Activated CD8-positive, alpha-beta memory T cell treated with anti-CD3 and anti-CD28 coated beads for 48 hours (primary cell): ENCODE measurements at regions not wholly inside any gene's neighbourhood (a gene's known extent, or its start where the extent isn't known, plus 50 kb on each side); places are given as distances from the start of the nearest gene placed in this dataset.

Experiments
- DNase-seq, 3 experiments: peaks; one replicate each; pipeline ENCODE4 v3.0.0-alpha.2; 2020; ENCODE audit warnings: low read depth in 2 of 3, low spot score in 2 of 3

GRCh38 chr4:129167640-129168260 is 71.8 kb downstream of the C4orf33 start:
- no peak for DNase-seq

GRCh38 chr4:129172181-129172580 is 76.2 kb downstream of the C4orf33 start:
- no peak for DNase-seq

- DNase-seq = no peak
Measured at GRCh38 chr4:129176864-129177263, 80.9 kb downstream of the C4orf33 start.

DNA sequence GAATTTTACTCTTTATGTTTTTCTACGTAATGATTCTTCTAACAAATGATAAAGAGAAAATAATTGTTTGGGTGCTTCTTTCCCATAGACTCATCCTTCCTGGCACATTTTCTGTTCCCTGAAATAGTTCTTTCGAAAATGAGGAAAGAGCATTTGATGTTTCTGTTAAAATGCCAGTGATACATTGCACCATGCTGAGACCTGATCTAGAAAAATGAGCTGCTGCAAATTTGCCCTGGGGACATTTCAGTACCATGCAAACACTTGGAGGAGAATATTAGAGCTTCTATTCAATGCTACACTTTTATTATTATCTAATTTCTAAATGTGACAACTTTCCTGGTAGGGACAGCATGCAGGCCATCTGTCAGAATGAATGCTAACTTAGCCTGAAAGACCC is 83.3 kb downstream of the C4orf33 start:
- DNase-seq = no peak

- DNase-seq = no peak
Measured at GRCh38 chr4:129189630-129190029, 93.7 kb downstream of the C4orf33 start.

DNA sequence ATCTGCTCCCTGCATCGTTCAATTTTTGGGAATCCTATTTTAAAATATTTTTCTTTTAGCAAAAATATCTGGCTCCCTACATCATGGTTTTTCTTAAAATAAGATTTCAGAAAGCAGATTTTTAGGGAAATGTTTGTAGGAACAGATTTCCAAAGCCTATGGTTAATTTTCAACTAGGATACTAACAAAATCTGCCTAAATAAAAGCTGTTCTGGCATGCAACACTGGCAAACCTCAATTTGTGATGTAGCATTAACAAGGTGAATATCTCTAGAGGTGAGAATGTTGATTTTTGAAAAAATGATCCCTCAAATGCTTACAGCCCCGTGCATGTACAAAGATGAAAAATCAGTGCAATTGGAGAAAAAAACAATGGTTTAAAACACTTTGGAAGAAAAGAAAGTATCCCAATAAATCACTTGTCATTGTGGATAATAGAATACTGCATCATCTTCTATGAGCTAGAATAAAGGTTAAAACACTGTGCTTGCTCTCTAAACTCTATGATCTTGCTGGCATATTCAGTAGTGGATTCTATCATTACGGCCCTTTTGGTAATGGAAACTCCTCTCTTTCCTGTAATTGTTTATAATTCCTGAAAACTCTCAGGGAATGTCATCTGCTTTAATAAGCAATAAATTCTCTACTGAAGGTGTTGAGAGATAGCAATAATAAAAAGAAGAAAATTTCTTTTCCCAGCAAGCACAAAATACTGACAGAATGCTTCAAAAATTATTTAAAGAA is 97.6 kb downstream of the C4orf33 start:
- no peak for DNase-seq

GRCh38 chr4:129208481-129208880 is 112.5 kb downstream of the C4orf33 start:
- no peak for DNase-seq

DNA sequence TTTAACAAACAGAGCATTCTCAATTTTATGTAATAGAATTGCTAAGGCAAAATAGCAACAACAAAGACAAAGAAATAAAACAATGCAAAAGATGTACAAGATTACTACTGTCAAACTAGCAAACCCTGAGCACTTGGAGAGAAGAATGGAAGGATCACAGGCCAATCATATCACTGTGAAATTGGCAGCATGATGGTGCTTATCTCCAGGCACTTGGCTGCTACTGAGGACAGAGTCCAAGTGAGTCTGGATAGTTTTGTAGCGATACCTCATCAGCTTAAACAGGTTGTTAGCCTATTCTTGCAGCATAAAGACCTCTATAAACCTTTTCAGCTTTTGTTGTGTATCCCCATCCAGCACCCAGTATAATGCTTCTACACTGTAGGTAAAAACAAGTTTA is 117.7 kb downstream of the C4orf33 start:
- DNase-seq = no peak

DNA sequence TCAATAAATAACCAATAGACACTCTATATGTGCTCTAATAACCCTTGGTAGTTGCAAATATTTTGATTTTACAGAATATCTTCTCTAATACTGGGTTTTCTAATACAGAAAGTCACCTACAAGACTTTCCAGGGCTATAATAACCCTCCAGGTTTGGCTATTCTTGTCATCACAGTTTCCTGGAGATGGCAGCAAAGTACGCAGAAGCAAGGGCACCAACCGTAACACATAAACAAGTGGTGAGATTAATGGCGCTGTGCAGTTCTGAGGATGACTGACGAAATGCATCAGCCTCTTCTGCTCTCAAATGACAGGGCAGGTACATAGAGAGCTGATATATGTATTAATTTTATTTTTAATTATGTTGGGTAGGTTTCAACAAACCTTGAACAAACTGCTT is 122.4 kb downstream of the C4orf33 start:
- no peak for DNase-seq

DNA sequence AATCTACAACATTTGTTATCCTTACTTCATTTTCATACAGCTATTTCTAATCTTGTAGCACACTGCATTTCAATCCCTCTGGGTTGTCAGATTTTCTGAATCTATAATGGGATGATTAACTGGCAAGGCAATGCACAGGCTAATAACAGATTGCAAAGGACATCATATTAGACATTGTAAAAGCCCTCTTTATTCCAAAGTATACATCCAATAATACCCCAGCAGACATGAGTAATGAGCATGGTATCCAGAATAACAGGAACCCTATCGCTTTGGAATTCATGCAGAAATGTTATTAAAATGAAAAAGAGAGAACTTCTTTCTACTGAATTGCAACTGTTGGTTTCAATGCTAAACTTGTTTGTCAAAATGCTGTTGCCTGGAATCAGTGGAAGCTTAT is 122.9 kb downstream of the C4orf33 start:
- no peak for DNase-seq

DNA sequence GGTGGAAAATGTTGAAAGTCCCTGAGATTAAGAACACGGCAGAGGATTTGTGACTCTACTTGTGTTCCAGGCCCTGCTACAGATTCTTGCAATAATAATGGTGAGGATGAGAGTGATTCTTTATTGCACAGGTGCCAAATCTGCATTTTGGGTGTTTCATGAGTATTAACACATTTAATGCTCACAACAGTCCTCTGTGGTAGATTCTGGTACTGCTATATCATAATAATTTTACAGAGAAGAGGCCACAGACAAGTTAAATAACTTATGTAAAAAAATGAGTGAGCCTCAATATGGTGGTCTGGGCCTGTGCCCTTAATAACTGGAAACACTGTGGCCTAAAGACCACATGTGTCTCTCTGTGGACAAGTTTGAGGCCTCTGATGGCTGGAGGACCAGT is 124.3 kb downstream of the C4orf33 start:
- DNase-seq = no peak

- DNase-seq = no peak
Measured at GRCh38 chr4:129223945-129224344, 128.0 kb downstream of the C4orf33 start.

DNA sequence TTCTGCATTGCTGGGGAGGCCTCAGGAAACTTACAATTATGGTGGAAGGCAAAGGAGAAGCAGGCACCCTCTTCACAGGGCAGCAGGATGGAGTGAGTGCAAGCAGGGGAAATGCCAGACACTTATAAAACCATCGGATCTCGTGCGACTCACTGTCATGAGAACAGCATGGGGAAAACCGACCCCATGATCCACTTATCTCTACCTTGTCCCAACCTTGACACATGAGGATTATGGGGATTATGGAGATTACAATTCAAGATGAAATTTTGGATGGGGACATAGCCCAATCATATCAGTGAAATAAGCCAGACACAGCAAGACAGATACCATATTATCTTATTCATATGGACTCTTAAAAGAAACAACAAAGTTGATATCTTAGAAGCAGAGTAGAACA is 134.9 kb downstream of the C4orf33 start:
- DNase-seq = no peak

DNA sequence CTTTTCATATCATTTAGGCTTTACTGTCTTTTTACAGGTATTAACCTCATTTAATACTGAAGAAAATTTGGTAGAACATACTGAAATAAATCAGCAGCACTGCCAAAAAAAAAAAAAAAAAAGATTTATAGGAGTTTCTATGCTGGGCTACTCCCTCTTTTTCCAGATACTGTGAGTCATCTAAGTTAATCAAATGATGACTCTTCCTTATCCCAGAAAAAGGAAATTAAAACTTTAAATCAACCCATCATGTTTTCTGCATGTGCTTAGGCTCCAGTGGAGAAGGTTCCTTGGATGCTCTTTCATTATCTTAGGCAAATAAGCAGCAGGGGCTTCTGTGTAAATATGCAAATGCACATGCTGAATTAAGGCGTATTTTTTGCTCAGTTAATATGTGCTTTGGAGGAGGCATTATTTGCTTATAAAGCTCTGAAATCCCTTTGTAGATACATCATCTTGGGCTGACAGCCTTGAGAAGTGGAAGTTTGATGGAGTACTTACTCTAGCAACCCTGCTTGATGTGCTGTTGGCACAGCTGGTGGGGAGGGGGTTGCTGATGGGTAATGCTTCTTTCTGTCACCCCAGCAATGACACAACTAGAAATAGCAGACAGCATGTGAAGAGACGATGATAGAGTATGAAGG is 136.1 kb downstream of the C4orf33 start:
- DNase-seq = no peak

DNA sequence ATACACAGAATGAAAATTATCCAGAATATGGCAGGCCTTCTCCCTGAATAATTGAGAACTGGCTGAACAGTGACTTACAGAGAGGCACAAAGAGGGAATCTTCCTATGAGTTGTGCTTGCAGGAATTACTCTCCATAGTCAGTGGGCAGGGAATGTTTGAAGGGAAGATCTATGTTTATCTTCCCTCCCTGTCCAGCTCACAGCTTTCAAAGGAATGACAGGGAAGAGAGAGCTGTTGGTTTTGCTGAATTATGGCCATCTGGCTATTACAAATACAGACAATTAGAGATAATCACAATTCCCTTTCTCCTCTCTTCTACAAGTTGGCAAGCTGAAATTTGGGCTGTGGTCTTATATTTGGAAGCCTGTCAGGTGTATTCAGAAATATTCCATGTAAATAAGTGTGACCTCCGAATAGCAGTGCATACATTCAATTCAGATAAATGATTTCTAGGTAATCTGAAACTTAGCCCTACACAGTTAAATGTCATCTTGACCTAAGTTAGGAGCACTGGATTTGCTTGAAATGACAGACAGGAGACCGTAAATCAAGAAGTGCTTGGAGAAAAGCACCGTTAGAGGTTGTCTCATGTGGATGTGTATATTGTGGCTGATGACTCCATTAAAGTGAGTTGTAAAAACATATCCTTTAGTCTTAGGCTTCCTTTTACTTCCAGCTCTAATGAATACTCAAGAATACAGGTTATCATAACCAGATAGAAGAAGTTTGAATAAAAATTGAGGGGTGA is 136.8 kb downstream of the C4orf33 start:
- DNase-seq = no peak

GRCh38 chr4:129233691-129234090 is 137.7 kb downstream of the C4orf33 start:
- no peak for DNase-seq

- DNase-seq = no peak
Measured at GRCh38 chr4:129236351-129236750, 140.4 kb downstream of the C4orf33 start.

DNA sequence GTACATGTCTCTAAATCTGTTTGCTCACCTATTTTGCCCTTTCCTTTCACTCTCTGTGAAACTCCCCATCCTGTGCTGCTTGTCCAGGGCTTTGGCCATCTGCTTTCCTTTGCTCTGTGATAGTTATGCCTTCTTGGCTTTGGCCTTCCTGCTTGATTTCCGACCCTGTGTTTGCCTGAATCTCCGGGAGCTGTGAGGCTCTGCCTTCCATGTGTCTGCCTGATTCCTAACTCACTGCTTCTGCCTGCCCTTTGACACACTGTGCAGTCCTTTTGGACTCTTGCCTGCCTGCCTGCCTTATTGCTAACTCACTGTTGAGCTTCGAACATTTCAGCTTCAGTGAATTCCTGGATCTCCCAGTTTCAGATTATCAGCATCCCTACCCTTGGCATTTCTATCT is 143.1 kb downstream of the C4orf33 start:
- DNase-seq = no peak

DNA sequence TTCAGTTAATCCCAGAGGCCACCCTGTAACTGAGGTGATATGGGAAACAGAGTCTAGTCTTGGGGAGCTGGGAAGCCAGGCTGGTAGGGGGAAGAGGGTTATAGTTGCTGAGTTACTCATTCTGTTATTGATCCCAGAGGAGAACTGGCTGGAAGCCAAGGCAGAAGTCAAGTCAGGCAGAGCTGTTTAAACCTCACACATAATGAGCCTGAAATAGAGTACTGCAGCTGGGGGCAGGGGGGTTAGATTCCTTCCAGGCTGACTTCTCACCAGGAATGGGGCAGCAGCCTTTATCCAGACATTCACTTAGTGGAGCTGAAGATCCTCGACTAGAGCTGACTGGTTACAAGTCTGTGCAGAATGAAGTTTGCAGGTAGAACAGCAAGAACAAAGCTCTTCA is 144.9 kb downstream of the C4orf33 start:
- DNase-seq = no peak

DNA sequence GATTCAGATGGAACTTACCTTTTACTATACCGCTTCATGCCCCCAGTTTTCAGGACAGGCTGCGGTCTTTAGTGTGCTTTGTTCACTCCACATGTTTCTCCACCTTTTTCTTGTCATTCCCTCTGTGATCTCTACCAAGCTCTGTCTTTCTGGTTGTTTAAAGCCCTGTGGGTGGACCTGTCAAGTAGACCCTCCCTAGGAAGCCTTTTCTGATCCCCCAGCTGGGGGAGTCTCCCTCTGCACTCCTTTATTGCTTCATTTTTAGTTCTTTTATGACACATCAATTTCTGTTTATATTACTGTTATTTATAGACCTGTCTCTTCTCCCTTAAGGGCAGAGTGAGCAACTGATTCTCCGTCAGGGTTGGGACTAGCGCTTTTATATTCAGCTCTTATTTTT is 150.2 kb downstream of the C4orf33 start:
- DNase-seq = no peak

GRCh38 chr4:129246910-129247461 is 151.0 kb downstream of the C4orf33 start:
- DNase-seq = no peak

- DNase-seq = no peak
Measured at GRCh38 chr4:129248621-129249020, 152.7 kb downstream of the C4orf33 start.
